ENCODE measurements at regions not wholly inside any gene's neighbourhood (a gene's known extent, or its start where the extent isn't known, plus 50 kb on each side); places are given as distances from the start of the nearest gene placed in this dataset.

DNA sequence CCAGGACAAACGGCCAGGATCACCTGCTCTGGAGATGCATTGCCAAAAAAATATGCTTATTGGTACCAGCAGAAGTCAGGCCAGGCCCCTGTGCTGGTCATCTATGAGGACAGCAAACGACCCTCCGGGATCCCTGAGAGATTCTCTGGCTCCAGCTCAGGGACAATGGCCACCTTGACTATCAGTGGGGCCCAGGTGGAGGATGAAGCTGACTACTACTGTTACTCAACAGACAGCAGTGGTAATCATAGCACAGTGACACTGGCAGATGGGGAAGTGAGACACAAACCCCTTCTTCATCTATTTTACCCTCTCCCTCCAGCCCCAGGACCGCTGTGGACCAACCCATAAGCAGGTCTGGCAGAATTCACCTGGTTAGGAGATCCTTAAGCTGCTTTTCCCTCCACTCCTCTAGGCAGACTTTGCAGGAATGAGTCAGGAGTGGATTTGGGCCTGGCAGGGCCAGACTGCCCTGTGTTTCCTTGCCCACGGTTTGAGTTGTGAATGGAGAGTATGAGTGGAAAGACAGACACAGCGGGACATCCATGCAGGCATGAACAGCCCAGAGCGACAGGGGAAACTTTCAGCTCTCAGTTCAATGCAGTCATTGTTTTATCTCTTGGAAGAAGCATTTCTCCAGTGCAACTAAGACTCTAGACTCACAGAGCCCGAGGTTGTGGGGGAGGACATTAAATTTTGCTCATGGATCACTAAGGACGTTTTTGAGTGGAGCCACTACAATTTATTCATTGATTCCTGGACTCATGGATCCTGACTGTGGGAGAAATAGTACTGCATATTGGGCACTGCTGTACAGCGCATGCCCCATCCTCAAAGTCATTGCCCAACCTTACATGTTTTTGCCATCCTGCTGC, 75.3 kb upstream of the IGLL5 start:
- no peaks in the 10 kb centered on the region for H3K27me3 ChIP-seq (replicated peaks in 1 of 2; ENCODE audit: control insufficient read depth in 2 of 2, extremely low read depth in 1 of 2, insufficient read depth in 2 of 2, low read length in 1 of 2)
- Mint-ChIP-seq H3K27ac (peak overlapping the region; percentile 36 to 57), H3K36me3 (no peaks in the 10 kb centered on the region), H3K27me3 (no peaks in the 10 kb centered on the region), H3K9me3 (no peaks in the 10 kb centered on the region), H3K4me1 (peaks cover 60 to 81% (median 71%) of the 10 kb centered on the region in 3 donors), H3K4me3 (no peak overlapping the region)
- peaks cover 21 to 67% of the 10 kb centered on the region in 2 experiments for H3K4me1 ChIP-seq (ENCODE audit: control insufficient read depth in 1 of 2, extremely low read depth in 1 of 2, insufficient read depth in 2 of 2, low read length in 2 of 2)
- DNase-seq (no peak), ATAC-seq (replicated peaks in 1 of 4) (no peak)
- H3K9me3 ChIP-seq, result no peaks in the 10 kb centered on the region
- no peaks in the 10 kb centered on the region for H3K36me3 ChIP-seq (ENCODE audit: control insufficient read depth in 2 of 2, extremely low read depth in 1 of 2, insufficient read depth in 1 of 2, low read length in 1 of 2)
- POLR2A ChIA-PET, result no interaction called here
- H3K27ac ChIP-seq (ENCODE audit: low read length), result no peak overlapping the region
- 92% methylated on average over 6 of the region's 10 CpGs for WGBS (ENCODE audit: insufficient coverage)
- CTCF ChIA-PET, result interaction anchor here (0.6 to 1.2 kb wide), 4 partner anchors 36 to 393 kb away, joined by 3 to 5 read pairs (median 4); no protein-coding TSS in a partner anchor
- no peak overlapping the region for H3K4me3 ChIP-seq (ENCODE audit: control insufficient read depth in 1 of 2, extremely low read depth in 1 of 2, low read length in 1 of 2)

DNA sequence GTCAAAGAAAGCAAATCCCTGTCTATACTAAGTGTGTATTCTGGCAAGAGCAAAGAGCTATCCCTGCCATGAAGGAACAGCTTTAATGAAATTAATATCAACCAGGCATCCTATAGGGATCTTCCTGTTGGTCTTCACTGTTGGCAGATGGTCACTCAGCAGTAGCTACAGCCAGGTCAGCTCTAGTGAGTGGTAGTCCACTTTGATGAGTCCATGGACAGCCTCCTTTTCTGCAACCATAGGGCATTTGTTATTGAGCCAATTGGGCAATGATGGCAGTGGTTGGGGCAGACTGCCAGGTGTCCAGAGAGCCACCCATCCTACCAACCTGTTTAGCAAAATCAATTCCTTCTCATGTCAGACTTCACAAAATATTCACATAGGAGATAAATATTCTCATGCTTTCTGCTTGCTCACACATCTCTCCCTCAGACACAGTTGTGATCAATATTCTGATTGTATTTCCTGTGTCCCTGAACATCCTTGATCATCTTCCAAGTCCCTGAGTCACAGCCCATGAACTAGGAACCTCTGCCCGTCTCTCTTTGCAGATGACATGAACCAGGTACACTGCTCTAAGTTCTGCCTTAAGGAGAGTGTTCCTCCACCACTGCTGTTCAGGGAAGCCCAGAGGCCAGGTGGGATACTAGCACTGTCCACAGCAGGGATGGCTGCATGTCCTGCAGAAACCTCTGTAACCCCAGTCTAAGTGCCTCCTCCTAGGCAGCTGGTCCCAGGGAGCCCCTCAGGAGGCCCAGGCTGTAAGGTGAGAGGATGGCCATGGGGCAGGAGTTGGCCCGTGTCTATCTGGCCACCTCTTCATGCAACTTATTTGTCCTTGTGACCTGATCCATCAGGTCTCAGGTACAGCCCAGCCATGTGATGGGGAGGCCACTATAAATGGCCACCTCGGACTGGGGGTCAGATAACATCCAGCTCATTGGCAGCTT, 74.2 kb upstream of the IGLL5 start:
- H3K4me3 Mint-ChIP-seq, result no peak overlapping the region

DNA sequence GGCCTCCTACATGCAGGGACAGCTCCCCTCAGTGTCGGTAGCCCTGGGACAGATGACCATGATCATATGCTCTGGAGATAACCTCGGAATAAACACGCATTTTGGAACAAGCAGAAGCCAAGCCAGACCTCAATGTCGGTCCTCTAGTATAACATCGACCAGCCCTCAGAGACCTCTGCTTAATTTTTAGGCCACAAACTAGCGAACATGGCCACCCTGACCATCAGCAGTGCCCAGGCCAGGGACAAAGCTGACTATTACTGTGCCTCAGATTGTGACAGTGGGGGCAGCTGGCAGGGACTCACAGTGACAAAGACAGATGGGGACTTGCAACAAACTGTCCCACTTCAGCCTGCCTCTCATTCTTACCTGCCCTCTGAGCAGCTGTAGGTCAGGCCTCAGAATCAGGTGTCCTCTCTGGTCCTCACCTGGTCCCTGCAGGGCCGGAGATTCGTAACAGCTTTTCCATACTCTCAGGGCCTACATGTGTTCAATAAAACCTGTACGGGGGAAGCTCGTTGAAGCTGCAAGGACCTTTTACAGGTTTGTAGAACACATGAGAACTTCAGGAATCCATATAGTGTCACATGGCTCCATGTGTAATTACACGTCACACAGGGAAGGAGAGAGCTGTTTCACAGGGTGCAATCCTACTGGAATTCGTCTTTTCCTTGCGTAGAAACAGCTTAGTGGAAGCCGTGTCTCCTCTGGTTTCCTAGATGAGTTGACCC, 72.8 kb upstream of the IGLL5 start:
- POLR2A ChIA-PET, result interaction anchor here in 1 of 2 donors (0.5 kb wide), 1 partner anchor 63 kb away, joined by 4 read pairs; no protein-coding TSS in a partner anchor
- H3K4me1 ChIP-seq (ENCODE audit: control insufficient read depth in 1 of 2, extremely low read depth in 1 of 2, insufficient read depth in 2 of 2, low read length in 2 of 2), result peaks cover 43 to 90% of the 10 kb centered on the region in 2 experiments

More for the DNA sequence above, 74.2 kb upstream of the IGLL5 start:
- Mint-ChIP-seq H3K27me3 (no peaks in the 10 kb centered on the region), H3K27ac (peak overlapping the region; percentile 36 to 57), H3K4me1 (peaks cover 71 to 88% (median 78%) of the 10 kb centered on the region in 3 donors), H3K9me3 (no peaks in the 10 kb centered on the region), H3K36me3 (no peaks in the 10 kb centered on the region)
- H3K4me1 ChIP-seq (ENCODE audit: control insufficient read depth in 1 of 2, extremely low read depth in 1 of 2, insufficient read depth in 2 of 2, low read length in 2 of 2), result peaks cover 30 to 79% of the 10 kb centered on the region in 2 experiments
- H3K9me3 ChIP-seq, result no peaks in the 10 kb centered on the region
- no peak overlapping the region for H3K4me3 ChIP-seq (ENCODE audit: control insufficient read depth in 1 of 2, extremely low read depth in 1 of 2, low read length in 1 of 2)
- no peak overlapping the region for H3K27ac ChIP-seq (ENCODE audit: low read length)
- ATAC-seq (replicated peaks in 1 of 4) (no peak), DNase-seq (no peak)
- no peaks in the 10 kb centered on the region for H3K36me3 ChIP-seq (ENCODE audit: control insufficient read depth in 2 of 2, extremely low read depth in 1 of 2, insufficient read depth in 1 of 2, low read length in 1 of 2)
- 92% methylated on average over 2 of the region's 3 CpGs for WGBS (ENCODE audit: insufficient coverage)
- CTCF ChIA-PET, result interaction anchor here in 1 of 2 donors (0.7 to 1.6 kb wide), 3 partner anchors 45 to 67 kb away, joined by 3 to 4 read pairs (median 4); no protein-coding TSS in a partner anchor
- H3K27me3 ChIP-seq (replicated peaks in 1 of 2; ENCODE audit: control insufficient read depth in 2 of 2, extremely low read depth in 1 of 2, insufficient read depth in 2 of 2, low read length in 1 of 2), result no peaks in the 10 kb centered on the region
- POLR2A ChIA-PET, result no interaction called here

DNA sequence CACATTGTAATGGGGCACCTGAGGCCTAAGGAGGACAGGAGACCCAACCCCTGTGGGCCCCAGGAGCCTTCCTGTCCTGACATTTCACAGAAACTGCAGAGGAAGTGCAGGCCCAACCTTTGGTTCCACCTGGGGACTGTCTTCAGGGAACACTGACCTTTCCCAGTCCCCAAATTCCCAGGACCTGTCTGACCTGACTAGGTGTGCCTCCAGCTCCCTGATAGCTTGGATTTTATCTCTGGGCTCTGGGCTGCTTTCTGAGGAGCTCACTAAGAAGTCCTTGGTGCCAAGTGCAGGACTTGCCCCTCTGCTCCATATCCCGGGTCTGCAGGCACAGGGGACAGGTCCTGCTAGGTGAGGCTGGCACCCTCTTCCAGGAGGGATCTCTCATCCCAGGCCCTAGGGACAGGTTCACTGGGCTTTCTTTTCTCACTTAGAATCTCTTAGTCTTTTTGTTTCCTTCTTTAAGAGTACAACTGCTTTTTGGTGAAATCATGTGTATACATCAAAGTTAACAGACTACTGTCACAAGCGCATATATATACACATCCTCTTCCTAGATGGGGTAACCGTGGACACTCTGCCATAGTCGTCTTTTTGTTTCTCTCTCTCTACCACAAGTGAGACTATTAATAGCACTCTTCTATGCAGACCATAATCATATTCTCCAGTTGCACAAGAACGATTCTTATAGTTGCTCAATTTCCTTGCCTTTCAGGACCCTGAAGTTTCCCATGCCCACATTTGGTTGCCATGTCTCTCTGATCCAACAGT, 72.0 kb upstream of the IGLL5 start:
- CTCF ChIA-PET, result interaction anchor here in 1 of 2 donors (0.9 to 1.3 kb wide), 2 partner anchors 62 to 68 kb away, joined by 3 to 4 read pairs; no protein-coding TSS in a partner anchor
- Mint-ChIP-seq H3K9me3 (no peaks in the 10 kb centered on the region), H3K36me3 (no peaks in the 10 kb centered on the region), H3K27me3 (no peaks in the 10 kb centered on the region), H3K4me3 (peak overlapping the region in 1 of 3 donors; percentile 83), H3K27ac (peak overlapping the region; percentile 99), H3K4me1 (peaks cover 90 to 93% (median 93%) of the 10 kb centered on the region in 3 donors)
- 13% methylated on average over 5 of the region's 5 CpGs for WGBS (ENCODE audit: insufficient coverage)
- POLR2A ChIA-PET, result no interaction called here
- peak overlapping the region; percentile 67 for H3K27ac ChIP-seq (ENCODE audit: low read length)
- H3K36me3 ChIP-seq (ENCODE audit: control insufficient read depth in 2 of 2, extremely low read depth in 1 of 2, insufficient read depth in 1 of 2, low read length in 1 of 2), result no peaks in the 10 kb centered on the region
- H3K9me3 ChIP-seq, result no peaks in the 10 kb centered on the region
- ATAC-seq (replicated peaks in 1 of 4), result peak in 1 of 4 experiments; percentile 59
- DNase-seq, result no peak
- H3K4me1 ChIP-seq (ENCODE audit: control insufficient read depth in 1 of 2, extremely low read depth in 1 of 2, insufficient read depth in 2 of 2, low read length in 2 of 2), result peaks cover 51 to 90% of the 10 kb centered on the region in 2 experiments
- H3K27me3 ChIP-seq (replicated peaks in 1 of 2; ENCODE audit: control insufficient read depth in 2 of 2, extremely low read depth in 1 of 2, insufficient read depth in 2 of 2, low read length in 1 of 2), result no peaks in the 10 kb centered on the region
- peak overlapping the region in 1 of 2 donors; percentile 17 for H3K4me3 ChIP-seq (ENCODE audit: control insufficient read depth in 1 of 2, extremely low read depth in 1 of 2, low read length in 1 of 2)

More for the DNA sequence above, 72.8 kb upstream of the IGLL5 start:
- Mint-ChIP-seq H3K27ac (peak overlapping the region; percentile 99), H3K27me3 (no peaks in the 10 kb centered on the region), H3K36me3 (no peaks in the 10 kb centered on the region), H3K4me1 (peaks cover 85 to 92% (median 86%) of the 10 kb centered on the region in 3 donors), H3K4me3 (peak overlapping the region in 1 of 3 donors; percentile 83), H3K9me3 (no peaks in the 10 kb centered on the region)
- DNase-seq (no peak), ATAC-seq (replicated peaks in 1 of 4) (no peak)
- H3K9me3 ChIP-seq, result no peaks in the 10 kb centered on the region
- no peak overlapping the region for H3K4me3 ChIP-seq (ENCODE audit: control insufficient read depth in 1 of 2, extremely low read depth in 1 of 2, low read length in 1 of 2)
- peak overlapping the region; percentile 67 for H3K27ac ChIP-seq (ENCODE audit: low read length)
- 95% methylated on average over 14 of the region's 14 CpGs for WGBS (ENCODE audit: insufficient coverage)
- H3K27me3 ChIP-seq (replicated peaks in 1 of 2; ENCODE audit: control insufficient read depth in 2 of 2, extremely low read depth in 1 of 2, insufficient read depth in 2 of 2, low read length in 1 of 2), result no peaks in the 10 kb centered on the region
- H3K36me3 ChIP-seq (ENCODE audit: control insufficient read depth in 2 of 2, extremely low read depth in 1 of 2, insufficient read depth in 1 of 2, low read length in 1 of 2), result no peaks in the 10 kb centered on the region
- CTCF ChIA-PET, result interaction anchor here in 1 of 2 donors (0.9 to 1.6 kb wide), 4 partner anchors 62 to 69 kb away, joined by 3 to 4 read pairs (median 4); no protein-coding TSS in a partner anchor

DNA sequence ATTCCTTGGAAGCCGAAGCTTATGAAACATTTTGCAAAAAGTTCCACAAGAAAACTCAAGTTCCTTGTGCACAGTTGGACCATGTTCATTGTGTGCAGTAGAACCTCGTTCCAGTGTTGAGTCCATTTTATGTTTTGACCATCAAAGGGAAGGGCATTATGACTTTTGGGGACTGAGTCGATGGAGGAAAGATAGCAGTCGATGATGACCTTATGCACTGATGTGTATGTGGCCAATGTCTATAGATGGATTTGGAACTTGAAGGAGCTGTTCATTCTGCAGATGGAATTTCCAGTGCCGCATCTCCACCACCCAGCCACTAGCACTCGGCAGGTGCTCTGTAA, 71.5 kb upstream of the IGLL5 start:
- CTCF ChIA-PET, result no interaction called here
- no peaks in the 10 kb centered on the region for H3K27me3 ChIP-seq (replicated peaks in 1 of 2; ENCODE audit: control insufficient read depth in 2 of 2, extremely low read depth in 1 of 2, insufficient read depth in 2 of 2, low read length in 1 of 2)
- no peaks in the 10 kb centered on the region for H3K36me3 ChIP-seq (ENCODE audit: control insufficient read depth in 2 of 2, extremely low read depth in 1 of 2, insufficient read depth in 1 of 2, low read length in 1 of 2)
- ATAC-seq (replicated peaks in 1 of 4) (no peak), DNase-seq (no peak)
- H3K27ac Mint-ChIP-seq, result peak overlapping the region; percentile 99
- H3K4me3 Mint-ChIP-seq, result peak overlapping the region in 1 of 3 donors; percentile 83
- H3K4me3 ChIP-seq (ENCODE audit: control insufficient read depth in 1 of 2, extremely low read depth in 1 of 2, low read length in 1 of 2), result no peak overlapping the region
- no peaks in the 10 kb centered on the region for H3K27me3 Mint-ChIP-seq
- H3K4me1 ChIP-seq (ENCODE audit: control insufficient read depth in 1 of 2, extremely low read depth in 1 of 2, insufficient read depth in 2 of 2, low read length in 2 of 2), result peaks cover 54 to 90% of the 10 kb centered on the region in 2 experiments
- H3K27ac ChIP-seq (ENCODE audit: low read length), result peak overlapping the region; percentile 67
- POLR2A ChIA-PET, result no interaction called here
- no peaks in the 10 kb centered on the region for H3K36me3 Mint-ChIP-seq
- peaks cover 89 to 94% (median 93%) of the 10 kb centered on the region in 3 donors for H3K4me1 Mint-ChIP-seq
- 96% methylated on average over 3 of the region's 6 CpGs for WGBS (ENCODE audit: insufficient coverage)
- H3K9me3 Mint-ChIP-seq, result no peaks in the 10 kb centered on the region
- H3K9me3 ChIP-seq, result no peaks in the 10 kb centered on the region
